Stomach smooth muscle (tissue), 2 donors: ENCODE measurements at regions not wholly inside any gene's neighbourhood (a gene's known extent, or its start where the extent isn't known, plus 50 kb on each side); places are given as distances from the start of the nearest gene placed in this dataset.

Experiments
- H3K27ac ChIP-seq: one replicate; pipeline ENCODE4 v1.7.0; 2013; ENCODE audit warnings: mild to moderate bottlenecking, low read length, inconsistent platforms
- H3K27me3 ChIP-seq, 2 donors: one replicate each; pipeline ENCODE4 v1.7.0; 2013; ENCODE audit warnings: low read length in 2 of 2; ENCODE audit not compliant: insufficient read depth in 2 of 2, control insufficient read depth in 1 of 2
- H3K36me3 ChIP-seq, 2 donors: one replicate each; pipeline ENCODE4 v1.7.0; 2013; ENCODE audit warnings: low read length in 2 of 2; ENCODE audit not compliant: control insufficient read depth in 2 of 2, insufficient read depth in 2 of 2
- H3K4me1 ChIP-seq: one replicate; pipeline ENCODE4 v1.7.0; 2013; ENCODE audit warnings: low read length; ENCODE audit not compliant: control insufficient read depth, insufficient read depth
- H3K4me3 ChIP-seq, 2 donors: one replicate each; pipeline ENCODE4 v1.7.0; 2013; ENCODE audit warnings: low read length in 2 of 2
- H3K9ac ChIP-seq, 2 donors: one replicate each; pipeline ENCODE4 v1.7.0; 2013; ENCODE audit warnings: low read length in 2 of 2, mild to moderate bottlenecking in 1 of 2
- H3K9me3 ChIP-seq, 2 donors: one replicate each; pipeline ENCODE4 v1.7.0; 2013; ENCODE audit warnings: low read length in 2 of 2; ENCODE audit not compliant: control insufficient read depth in 2 of 2
- donor health status: healthy.
- donor health status: Pancreatic carcinoma.

DNA sequence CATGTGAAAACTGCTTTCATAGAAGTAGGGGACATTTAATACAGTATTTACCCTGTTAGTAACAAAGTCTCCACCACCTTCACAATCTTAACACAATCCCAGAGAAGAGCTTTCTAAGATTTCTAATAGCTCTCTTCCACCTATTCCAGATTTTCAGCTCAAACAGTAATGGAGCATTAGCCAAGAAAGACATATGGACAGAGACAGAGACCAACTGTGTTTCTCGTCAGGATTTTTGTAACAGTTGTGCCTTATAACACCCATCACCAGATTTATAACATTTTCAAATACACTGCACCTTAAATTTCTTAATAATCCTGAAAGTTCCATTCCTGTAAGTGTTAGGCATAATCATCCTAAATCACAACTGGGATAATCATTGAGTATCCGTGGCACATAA, 321.2 kb upstream of the TMTC1 start:
- H3K27me3 ChIP-seq, result no peaks in the 10 kb centered on the region
- H3K9me3 ChIP-seq, result peaks cover 0 to 2% of the 10 kb centered on the region in 2 donors
- no peaks in the 10 kb centered on the region for H3K4me1 ChIP-seq
- no peak overlapping the region for H3K4me3 ChIP-seq
- H3K36me3 ChIP-seq, result no peaks in the 10 kb centered on the region
- H3K9ac ChIP-seq, result no peak overlapping the region
- H3K27ac ChIP-seq, result no peak overlapping the region

DNA sequence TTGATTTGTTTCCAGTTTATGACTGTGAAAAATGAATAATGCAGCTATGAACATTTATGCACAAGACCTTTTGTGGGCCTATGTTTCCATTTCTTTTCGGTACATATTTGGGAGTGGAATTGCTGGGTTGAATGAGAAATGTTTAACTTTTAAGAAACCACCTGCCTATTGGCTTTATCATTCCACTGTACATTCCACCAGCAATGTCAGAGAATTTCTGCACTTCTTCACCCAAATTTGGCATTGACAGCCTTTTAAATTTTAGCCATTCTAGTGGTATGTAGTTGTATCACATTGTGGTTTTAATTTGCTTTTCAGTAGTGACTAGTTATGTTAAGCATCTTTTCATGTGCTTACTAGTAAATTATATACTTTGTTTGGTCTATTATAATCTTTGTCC, 317.0 kb upstream of the TMTC1 start:
- Histone ChIP-seq H3K27me3 (no peaks in the 10 kb centered on the region), H3K36me3 (no peaks in the 10 kb centered on the region), H3K4me1 (peaks cover 10% of the 10 kb centered on the region), H3K4me3 (no peak overlapping the region), H3K9ac (no peak overlapping the region), H3K27ac (no peak overlapping the region), H3K9me3 (no peaks in the 10 kb centered on the region)

DNA sequence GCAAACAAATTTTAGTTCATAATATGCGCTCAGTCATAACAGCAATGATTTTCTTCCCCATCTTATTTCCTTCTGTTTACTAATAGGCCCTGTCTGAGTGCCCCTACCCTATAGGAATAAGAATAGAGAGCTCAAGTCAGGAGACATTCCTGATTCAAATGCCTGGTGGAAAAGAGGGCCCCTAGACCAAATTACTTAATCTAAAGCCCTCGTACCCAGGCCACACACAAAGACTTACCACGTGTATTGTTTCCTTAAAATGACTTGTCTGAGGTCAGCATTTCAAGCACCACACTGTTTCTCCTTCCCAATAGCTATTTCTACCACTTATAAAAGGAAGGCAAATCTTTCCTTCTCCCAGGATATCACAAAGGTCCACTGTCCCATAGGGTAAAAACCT, 314.9 kb upstream of the TMTC1 start:
- Histone ChIP-seq H3K9ac (no peak overlapping the region), H3K27ac (no peak overlapping the region), H3K4me1 (peaks cover 10% of the 10 kb centered on the region), H3K9me3 (no peaks in the 10 kb centered on the region), H3K27me3 (no peaks in the 10 kb centered on the region), H3K36me3 (no peaks in the 10 kb centered on the region), H3K4me3 (no peak overlapping the region)

DNA sequence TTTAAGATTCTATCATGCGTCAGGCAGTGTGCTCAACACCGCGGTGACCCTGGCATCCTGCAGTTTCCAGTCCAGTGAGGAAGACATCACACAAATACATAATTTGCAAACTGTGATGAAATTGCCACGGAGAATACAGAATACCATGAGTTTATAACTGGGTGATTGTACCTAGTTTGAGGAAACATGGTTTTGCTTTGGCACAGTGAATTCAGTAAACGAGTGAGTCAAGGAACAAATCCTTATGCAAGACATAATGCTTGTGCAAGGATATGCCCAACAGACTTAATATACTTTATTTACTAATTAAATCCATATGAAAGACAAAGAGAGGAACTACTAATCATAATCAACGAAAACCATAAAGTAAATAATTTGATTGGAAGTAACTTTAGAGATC, 311.8 kb upstream of the TMTC1 start:
- Histone ChIP-seq H3K9ac (no peak overlapping the region), H3K4me1 (peaks cover 13% of the 10 kb centered on the region)

DNA sequence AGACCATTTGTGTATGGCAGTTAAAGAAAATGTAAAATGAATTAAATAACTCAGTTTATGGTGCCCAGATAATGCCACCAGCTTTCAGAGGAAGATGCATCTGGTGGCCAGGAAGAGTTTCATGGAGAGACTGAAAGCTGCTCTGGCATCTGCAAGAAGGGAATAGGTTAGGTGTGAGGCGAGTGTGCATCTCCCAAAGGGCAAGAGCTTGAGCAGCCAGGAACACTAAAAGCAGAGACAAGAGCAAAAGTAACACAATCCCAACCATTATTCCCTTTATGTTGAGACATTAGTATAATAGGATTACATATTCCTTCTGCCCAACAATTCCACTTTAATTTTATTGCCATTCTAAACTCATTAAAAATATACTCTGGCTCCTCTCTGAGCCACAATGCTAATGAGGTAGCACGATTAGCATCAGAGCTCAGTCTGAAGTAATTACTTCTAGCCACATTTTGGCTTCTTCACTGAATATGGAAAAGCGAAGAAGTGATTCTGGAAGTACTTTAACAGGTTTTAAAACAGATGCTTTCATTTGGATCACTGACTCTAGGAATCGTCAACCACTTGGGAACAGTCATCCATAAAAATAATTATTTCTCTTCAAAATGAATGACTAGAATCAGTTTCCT, 309.4 kb upstream of the TMTC1 start:
- Histone ChIP-seq H3K27ac (no peak overlapping the region), H3K27me3 (no peaks in the 10 kb centered on the region), H3K4me1 (peaks cover 10% of the 10 kb centered on the region), H3K36me3 (no peaks in the 10 kb centered on the region), H3K4me3 (no peak overlapping the region), H3K9me3 (no peaks in the 10 kb centered on the region), H3K9ac (no peak overlapping the region)

More for the DNA sequence above, 311.8 kb upstream of the TMTC1 start:
- Histone ChIP-seq H3K27ac (no peak overlapping the region), H3K27me3 (no peaks in the 10 kb centered on the region), H3K4me3 (no peak overlapping the region), H3K9me3 (no peaks in the 10 kb centered on the region), H3K36me3 (no peaks in the 10 kb centered on the region)

DNA sequence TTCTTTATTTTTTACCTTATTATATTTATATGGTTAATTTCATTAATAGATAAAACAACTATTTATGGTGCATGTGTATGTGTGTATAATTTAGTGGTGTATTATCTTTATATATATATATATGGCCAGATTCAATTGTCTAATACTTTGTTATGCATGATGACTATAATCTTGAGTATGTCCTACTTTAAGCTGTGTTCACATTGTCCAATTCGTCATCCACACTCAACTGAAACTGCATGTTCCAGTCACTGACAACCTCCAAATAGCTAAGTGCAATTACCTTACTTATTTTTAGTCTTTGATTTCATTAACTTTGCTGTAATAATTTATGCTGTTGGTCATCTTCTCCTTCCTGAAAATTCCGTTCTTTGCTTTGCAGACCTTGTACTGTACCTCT, 306.5 kb upstream of the TMTC1 start:
- H3K36me3 ChIP-seq, result no peaks in the 10 kb centered on the region
- H3K4me3 ChIP-seq, result no peak overlapping the region
- no peaks in the 10 kb centered on the region for H3K9me3 ChIP-seq
- H3K4me1 ChIP-seq, result peaks cover 3% of the 10 kb centered on the region
- H3K9ac ChIP-seq, result no peak overlapping the region
- H3K27me3 ChIP-seq, result no peaks in the 10 kb centered on the region
- H3K27ac ChIP-seq, result no peak overlapping the region

DNA sequence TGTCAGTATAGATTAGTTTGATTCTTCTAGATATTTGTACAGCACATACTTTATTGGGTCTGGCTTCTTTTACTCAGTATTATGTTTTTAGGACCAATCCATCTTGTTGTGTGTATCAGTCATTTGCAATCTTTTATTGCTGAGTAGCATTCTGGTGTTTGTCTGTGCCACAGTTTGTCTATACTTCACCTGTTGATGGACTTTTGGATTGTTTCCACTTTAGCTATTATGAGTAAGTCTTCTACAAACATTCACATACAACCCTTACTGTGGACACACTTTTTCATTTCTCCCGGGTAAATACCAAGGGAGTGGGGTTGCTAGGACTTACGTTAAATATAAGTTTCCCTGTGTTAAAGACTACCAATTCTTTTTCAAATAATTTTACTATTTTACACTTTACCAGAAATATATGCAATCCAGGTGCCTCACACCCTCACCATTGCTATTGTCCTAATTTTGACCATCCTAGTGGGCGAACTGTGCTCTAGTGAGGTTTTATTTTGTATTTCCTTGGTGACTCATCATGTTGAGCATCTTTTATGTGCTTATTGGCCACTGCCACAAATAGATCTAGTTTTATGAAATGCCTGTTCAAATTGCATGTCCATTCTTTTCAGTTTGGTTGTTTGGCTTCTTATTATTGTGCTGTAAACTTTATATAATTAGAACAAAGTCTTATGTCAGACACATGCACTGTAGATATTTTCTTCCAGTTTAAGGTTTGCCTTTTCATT, 304.7 kb upstream of the TMTC1 start:
- H3K9me3 ChIP-seq, result no peaks in the 10 kb centered on the region
- H3K4me3 ChIP-seq, result no peak overlapping the region
- H3K4me1 ChIP-seq, result peaks cover 3% of the 10 kb centered on the region
- H3K9ac ChIP-seq, result no peak overlapping the region
- peak overlapping the region; percentile 4 for H3K27ac ChIP-seq
- no peaks in the 10 kb centered on the region for H3K27me3 ChIP-seq
- H3K36me3 ChIP-seq, result no peaks in the 10 kb centered on the region

DNA sequence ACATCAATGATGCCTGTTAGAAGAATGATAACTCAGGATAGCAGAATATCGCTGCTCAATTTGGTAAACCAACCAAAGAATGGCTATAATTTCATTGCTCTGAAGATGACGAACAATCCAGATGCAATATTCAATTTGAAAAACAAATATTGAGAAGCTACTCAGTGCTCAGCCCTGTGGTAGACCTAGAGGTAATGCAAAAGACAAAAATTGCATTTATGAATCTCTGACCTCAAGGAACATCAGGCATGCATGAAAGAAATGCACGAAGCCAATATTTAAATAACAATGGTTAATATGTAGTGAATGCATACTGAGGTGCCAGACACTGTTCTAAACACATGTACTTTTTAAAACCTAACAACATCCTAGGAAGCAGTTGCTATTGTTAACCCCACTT, 298.6 kb upstream of the TMTC1 start:
- Histone ChIP-seq H3K9ac (no peak overlapping the region), H3K27me3 (no peaks in the 10 kb centered on the region), H3K9me3 (no peaks in the 10 kb centered on the region)

DNA sequence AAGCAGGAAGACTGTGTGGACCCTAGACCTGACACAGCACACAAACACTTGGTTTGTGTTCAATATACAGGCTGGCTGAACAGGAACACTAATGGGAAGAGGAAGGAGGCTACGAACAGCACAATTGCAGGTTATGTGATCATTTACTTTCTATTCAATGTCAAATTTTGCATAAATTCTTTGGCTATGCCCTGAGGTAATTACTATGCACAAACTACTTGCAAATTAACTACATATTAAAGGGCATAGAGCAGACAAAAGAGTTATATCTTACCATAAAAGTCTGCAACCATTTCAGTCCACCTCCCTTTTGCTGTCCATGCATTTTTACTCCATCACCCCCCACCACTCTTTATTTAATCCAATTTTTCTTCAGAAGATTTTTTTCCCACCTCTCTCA, 291.2 kb upstream of the TMTC1 start:
- H3K4me3 ChIP-seq, result no peak overlapping the region
- no peaks in the 10 kb centered on the region for H3K36me3 ChIP-seq
- H3K9me3 ChIP-seq, result no peaks in the 10 kb centered on the region
- no peak overlapping the region for H3K27ac ChIP-seq
- no peaks in the 10 kb centered on the region for H3K27me3 ChIP-seq
- no peaks in the 10 kb centered on the region for H3K4me1 ChIP-seq
- no peak overlapping the region for H3K9ac ChIP-seq

More for the DNA sequence above, 298.6 kb upstream of the TMTC1 start:
- H3K36me3 ChIP-seq, result no peaks in the 10 kb centered on the region
- no peaks in the 10 kb centered on the region for H3K4me1 ChIP-seq
- H3K4me3 ChIP-seq, result no peak overlapping the region
- H3K27ac ChIP-seq, result no peak overlapping the region

DNA sequence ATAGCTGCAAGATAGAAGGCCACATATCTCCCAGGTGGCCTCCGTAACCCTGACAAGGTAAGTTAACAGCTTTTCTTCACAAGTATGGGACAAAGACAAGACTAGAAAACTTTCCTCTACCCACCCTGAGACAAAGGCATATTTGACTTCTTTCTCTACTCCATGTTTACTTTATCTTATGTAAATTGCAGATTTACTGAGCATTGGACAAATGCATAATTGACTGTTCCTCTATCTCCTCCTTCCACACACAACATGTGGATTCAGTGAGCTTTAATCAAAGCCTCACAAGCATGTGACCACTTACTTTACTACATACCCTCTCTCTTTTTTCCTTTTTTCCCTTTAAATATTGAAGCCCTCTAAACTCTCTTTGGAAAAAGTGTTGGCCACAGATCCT, 289.1 kb upstream of the TMTC1 start:
- no peak overlapping the region for H3K4me3 ChIP-seq
- no peaks in the 10 kb centered on the region for H3K4me1 ChIP-seq
- H3K27ac ChIP-seq, result no peak overlapping the region
- no peaks in the 10 kb centered on the region for H3K36me3 ChIP-seq
- H3K9ac ChIP-seq, result no peak overlapping the region
- H3K27me3 ChIP-seq, result no peaks in the 10 kb centered on the region
- H3K9me3 ChIP-seq, result no peaks in the 10 kb centered on the region

DNA sequence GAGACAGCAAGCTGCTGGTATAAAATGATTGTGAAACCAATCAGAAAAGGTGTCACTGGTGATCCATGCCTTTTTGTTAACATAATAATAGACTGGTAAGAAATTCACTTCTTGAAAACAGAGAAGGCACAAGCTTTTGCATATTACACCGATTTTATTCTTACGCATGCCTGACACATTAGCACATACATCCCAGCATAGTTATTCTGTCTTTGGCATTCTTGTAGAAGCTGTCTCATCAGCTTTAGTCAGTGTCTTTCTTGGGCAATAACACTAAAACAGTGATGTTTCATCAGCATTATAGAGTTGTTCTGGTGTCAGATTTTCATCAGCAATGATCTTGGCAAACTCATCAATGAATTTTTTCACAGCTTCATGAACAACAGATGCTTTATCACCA, 283.4 kb upstream of the TMTC1 start:
- no peaks in the 10 kb centered on the region for H3K9me3 ChIP-seq
- no peaks in the 10 kb centered on the region for H3K4me1 ChIP-seq
- no peak overlapping the region for H3K9ac ChIP-seq
- no peak overlapping the region for H3K4me3 ChIP-seq
- H3K27ac ChIP-seq, result no peak overlapping the region
- no peaks in the 10 kb centered on the region for H3K36me3 ChIP-seq
- H3K27me3 ChIP-seq, result no peaks in the 10 kb centered on the region
